HEK293 (cell line): ENCODE measurements at regions not wholly inside any gene's neighbourhood (a gene's known extent, or its start where the extent isn't known, plus 50 kb on each side); places are given as distances from the start of the nearest gene placed in this dataset.

Source experiments
- HIC1 ChIP-seq: fragments of 450-650 bp; formaldehyde crosslinking; IDR thresholded peaks from 2 replicates; pipeline ENCODE4 v1.5.1; 2016; ENCODE audit warnings: missing biosample characterization, missing genetic modification characterization
- ZEB2 ChIP-seq: fragments of 450-650 bp; formaldehyde crosslinking; IDR thresholded peaks from 2 replicates; pipeline ENCODE4 v1.5.1; 2016; ENCODE audit warnings: missing biosample characterization, missing genetic modification characterization

GRCh38 chr3:16070707-16071106 lies 103.8 kb upstream of the GALNT15 start:
- no peak for TF ChIP-seq HIC1 (tag by site-specific recombination)
- TF ChIP-seq ZEB2 = no peak
